Testis (tissue), 2 donors: ENCODE measurements at regions not wholly inside any gene's neighbourhood (a gene's known extent, or its start where the extent isn't known, plus 50 kb on each side); places are given as distances from the start of the nearest gene placed in this dataset.

Experiments
- POLR2A ChIP-seq: fragments of 450-650 bp; IDR thresholded peaks from one replicate; pipeline ENCODE4 v1.6.1; 2017; ENCODE audit warnings: antibody characterized with exemption, mild to moderate bottlenecking, moderate library complexity
- TF ChIP-seq, protein P1 (sequence below), 3 experiments: fragments of 450-650 bp in 2 of 3; fragments of 200-600 bp in 1 of 3; sonication (generic) in 1 of 3; IDR thresholded peaks; one replicate each; pipeline ENCODE4 v1.5.1; 2016 to 2019; ENCODE audit warnings: antibody characterized with exemption in 3 of 3, mild to moderate bottlenecking in 2 of 3, moderate library complexity in 1 of 3

DNA sequence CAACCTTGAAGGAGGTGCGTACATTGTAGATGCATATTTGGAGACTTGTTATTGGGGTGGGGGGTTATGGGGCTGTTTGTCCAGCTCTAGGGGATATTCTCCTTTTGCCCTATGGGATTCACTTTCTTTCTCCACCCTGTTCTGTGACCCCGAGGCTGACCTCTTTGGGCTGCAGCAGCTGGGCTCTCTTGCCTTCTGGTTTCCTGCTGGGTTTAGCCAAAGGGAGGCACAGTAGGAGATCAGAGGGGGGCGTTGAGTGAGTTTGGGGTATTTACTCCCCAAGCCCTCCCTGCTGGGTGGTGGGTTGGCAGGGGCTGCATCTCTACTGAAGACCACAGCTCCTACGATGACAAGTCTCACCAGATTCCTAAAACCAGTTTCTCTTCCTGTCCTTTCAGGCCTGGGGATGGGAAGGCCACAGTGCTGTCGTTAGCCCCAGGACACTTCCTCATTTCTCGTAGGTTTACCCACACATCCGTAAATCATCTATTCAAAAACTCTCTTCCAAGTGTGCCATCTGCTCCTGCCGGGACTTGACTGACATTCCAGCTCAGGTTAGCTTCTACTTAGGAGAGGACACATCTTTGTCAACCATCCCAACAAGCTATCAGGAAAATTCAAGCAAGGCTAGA, 127.1 kb downstream of the TMEM30B start:
- TF ChIP-seq, protein P1, sequence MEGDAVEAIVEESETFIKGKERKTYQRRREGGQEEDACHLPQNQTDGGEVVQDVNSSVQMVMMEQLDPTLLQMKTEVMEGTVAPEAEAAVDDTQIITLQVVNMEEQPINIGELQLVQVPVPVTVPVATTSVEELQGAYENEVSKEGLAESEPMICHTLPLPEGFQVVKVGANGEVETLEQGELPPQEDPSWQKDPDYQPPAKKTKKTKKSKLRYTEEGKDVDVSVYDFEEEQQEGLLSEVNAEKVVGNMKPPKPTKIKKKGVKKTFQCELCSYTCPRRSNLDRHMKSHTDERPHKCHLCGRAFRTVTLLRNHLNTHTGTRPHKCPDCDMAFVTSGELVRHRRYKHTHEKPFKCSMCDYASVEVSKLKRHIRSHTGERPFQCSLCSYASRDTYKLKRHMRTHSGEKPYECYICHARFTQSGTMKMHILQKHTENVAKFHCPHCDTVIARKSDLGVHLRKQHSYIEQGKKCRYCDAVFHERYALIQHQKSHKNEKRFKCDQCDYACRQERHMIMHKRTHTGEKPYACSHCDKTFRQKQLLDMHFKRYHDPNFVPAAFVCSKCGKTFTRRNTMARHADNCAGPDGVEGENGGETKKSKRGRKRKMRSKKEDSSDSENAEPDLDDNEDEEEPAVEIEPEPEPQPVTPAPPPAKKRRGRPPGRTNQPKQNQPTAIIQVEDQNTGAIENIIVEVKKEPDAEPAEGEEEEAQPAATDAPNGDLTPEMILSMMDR (IDR thresholded peaks at IDR 0.05): no peak
- TF ChIP-seq POLR2A: no peak
